Epidermal melanocyte (primary cell): ENCODE measurements at regions not wholly inside any gene's neighbourhood (a gene's known extent, or its start where the extent isn't known, plus 50 kb on each side); places are given as distances from the start of the nearest gene placed in this dataset.

Source experiments
- DNase-seq: peaks from one replicate; pipeline ENCODE4 v3.0.0; 2011; ENCODE audit warnings: low spot score; ENCODE audit not compliant: insufficient read length

GRCh38 chr16:47972246-47972985 is 183.4 kb downstream of the ABCC12 start:
- DNase-seq, result no peak

DNA sequence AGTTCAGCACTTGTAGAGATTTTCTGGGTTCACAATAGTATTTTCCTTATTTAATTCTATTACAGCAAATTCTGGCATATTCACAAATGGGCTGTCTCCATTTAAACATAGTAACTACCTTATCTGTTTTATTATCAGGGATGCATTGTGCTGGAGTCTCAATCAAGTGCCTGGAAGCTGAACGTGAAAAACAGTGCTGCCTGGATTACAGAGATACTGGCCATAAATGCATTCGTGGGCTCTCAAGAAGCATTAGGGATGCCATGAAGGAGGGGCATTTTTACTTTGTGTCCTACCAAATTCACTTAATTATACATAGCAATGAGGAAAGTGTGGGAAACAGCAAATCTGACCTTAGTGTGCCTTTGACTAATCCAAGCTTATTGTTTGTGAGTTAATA is 184.6 kb downstream of the ABCC12 start:
- DNase-seq, result no peak

- peak; percentile 40 for DNase-seq
These were observed 185.4 kb downstream of the ABCC12 start for GRCh38 chr16:47970291-47970931.

- no peak for DNase-seq
These were observed 188.4 kb downstream of the ABCC12 start for GRCh38 chr16:47967374-47967773.

DNA sequence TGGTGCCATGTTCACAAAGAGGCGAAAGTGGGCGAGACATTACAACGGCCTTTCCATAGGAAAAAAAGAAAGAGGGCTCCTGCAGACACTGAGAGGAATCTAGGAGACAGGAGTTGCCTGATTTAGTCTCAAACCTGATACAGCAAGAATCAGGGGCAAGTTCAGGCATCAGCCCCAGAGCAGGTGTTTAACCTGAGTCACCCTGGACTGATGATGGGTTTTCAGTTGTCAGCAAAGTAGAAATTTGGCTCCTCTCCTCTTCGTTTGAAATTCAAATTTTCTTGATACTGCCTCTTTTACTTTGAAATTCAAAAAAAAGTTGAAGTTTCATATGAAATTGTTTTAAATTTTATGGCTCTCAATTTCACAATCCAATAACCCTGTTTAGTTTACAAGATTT is 189.5 kb downstream of the ABCC12 start:
- no peak for DNase-seq

DNA sequence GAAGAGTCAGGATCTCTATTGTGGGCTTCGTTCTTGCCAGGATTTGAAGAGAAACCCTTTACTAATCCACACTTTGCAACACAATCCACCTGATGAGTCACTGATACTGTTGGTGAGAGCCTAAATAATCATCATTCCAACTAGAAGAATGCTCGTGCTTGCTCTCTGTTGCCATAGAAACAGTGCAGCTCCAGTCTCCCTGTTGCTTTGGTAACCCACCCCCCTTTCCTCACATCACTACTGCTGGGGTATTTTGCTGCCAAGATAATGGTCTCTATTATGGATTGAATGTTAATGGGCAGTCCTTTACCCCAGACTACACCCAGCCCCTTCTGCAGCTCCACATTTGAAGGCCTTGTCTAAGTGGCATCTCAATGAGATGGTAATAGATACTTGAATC is 190.4 kb downstream of the ABCC12 start:
- no peak for DNase-seq

GRCh38 chr16:47958726-47959125 is 197.1 kb downstream of the ABCC12 start:
- DNase-seq, result no peak

- no peak for DNase-seq
These were observed 198.9 kb downstream of the ABCC12 start for GRCh38 chr16:47956916-47957315.

- no peak for DNase-seq
These were observed 206.1 kb downstream of the ABCC12 start for GRCh38 chr16:47949714-47950113.

DNA sequence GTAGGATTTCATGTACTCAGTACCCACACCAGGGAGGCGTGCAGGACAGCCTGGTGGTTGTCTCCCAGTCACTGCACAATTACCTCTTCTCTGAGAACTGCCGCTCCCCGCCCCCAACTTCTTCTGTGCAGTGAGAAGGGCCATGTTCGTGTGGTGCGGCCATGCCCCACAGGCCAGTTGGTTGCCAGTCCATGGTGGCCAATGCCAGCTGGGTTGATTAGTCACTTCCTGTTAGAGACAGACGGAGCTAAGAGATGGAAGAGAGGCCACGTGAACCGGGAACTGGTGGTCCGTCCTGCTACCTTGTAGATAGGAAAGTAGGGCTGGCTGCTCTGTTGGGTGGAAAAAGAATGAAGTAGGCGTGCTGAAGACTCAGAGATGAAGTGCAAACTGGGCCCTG is 206.5 kb downstream of the ABCC12 start:
- DNase-seq, result no peak

DNA sequence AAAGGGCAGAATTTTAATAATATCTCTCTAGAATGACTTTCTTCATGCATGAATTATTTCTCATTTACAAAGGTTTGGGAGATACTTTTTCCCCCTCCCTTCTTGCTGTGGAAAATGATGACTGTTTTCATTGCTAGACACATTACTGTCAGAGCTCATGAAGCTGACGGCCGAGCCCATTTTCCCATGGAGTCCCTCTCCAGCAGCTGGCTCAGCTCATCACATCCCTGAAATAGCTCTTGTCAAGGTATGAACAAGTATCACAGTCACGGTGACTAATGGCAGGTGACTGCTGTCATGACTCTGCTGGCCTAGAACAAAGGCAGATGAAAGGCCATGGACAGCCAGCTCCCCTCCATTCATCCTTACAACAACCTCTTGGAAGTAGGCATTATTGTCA is 208.1 kb downstream of the ABCC12 start:
- no peak for DNase-seq

- DNase-seq, result no peak
These were observed 209.7 kb downstream of the ABCC12 start for GRCh38 chr16:47946092-47946491.

- DNase-seq, result no peak
These were observed 211.2 kb downstream of the ABCC12 start for GRCh38 chr16:47944589-47944988.

- DNase-seq, result no peak
These were observed 212.6 kb downstream of the ABCC12 start for GRCh38 chr16:47943235-47943634.

- no peak for DNase-seq
These were observed 215.3 kb downstream of the ABCC12 start for GRCh38 chr16:47940466-47940865.

GRCh38 chr16:47939680-47940079 is 216.1 kb downstream of the ABCC12 start:
- no peak for DNase-seq

DNA sequence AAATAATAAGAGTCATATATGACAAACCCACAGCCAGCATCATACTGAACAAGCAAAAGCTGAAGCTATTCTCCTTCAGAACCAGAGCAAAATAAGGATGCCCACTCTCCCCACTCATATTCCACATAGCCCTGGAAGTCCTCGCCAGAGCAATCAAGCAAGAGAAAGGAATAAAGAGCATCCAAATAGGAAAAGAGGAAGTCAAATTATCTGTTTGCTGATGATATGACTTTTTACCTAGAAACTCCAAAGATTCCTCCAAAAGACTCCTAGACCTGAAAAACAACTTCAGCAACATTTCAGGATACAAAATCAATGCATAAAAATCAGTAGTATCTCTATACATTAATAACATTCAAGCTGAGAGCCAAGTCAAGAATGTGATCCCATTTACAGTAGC is 217.5 kb downstream of the ABCC12 start:
- DNase-seq, result no peak

GRCh38 chr16:47928008-47928407 is 227.8 kb downstream of the ABCC12 start:
- no peak for DNase-seq

GRCh38 chr16:47927330-47927729 is 228.5 kb downstream of the ABCC12 start:
- DNase-seq, result no peak

GRCh38 chr16:47925811-47926460 is 229.9 kb downstream of the ABCC12 start:
- no peak for DNase-seq

DNA sequence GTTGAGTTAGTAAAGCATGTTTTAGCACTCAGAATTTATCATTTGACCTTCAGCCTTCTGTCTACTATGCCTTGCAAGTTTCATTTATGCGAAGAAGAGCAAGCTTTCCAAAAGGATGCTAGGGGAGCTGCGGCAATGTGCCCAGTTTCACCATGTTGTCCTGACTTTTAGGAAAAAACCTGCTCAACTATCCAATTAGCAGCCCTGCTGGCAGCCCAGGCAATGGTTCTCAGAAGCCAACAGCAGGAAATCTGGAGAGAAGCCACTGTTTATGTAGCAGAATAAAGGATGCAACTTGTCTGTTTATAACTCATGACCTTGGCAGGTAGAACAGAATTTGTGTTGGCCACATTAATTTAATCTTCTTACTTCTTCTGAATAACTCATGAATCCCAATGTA is 230.8 kb downstream of the ABCC12 start:
- no peak for DNase-seq

DNA sequence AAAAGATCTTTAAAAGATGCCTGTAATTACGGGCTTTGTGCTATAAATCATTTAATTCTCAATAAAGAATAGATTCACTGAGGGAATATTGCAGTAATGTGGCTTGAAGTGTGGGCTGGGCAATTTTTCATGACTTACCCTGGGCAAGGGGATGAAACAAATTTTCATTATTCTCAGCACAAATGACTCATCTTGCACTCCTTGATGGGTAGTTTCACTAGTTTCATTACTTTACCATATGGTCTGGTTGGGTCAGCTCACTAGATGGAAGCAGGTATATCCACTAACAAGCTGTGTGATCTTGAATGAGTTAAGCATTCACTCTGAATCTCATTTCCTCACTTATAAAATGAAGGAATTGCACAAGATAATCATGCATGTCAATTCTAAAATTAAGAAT is 234.3 kb downstream of the ABCC12 start:
- DNase-seq, result no peak

DNA sequence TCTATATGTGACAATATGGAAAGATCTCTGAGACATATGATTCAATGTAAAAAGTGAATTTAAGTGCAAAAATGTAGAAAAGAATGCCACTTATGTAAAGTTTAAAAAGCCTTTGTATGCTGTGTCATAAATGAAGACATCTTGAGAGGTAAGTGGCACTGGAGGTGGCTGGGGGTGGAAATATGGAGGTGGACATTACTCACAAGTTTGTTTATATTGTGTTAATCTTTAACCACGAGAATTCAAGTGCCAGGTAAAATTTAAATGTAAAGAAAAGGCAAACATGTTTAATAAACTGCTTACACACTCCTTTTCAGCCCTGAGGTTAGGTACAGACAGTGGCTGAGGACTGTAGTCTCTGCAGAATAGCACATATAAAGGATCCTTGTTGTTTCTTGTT is 235.1 kb downstream of the ABCC12 start:
- no peak for DNase-seq
